ENCODE measurements at regions not wholly inside any gene's neighbourhood (a gene's known extent, or its start where the extent isn't known, plus 50 kb on each side); places are given as distances from the start of the nearest gene placed in this dataset.

DNA sequence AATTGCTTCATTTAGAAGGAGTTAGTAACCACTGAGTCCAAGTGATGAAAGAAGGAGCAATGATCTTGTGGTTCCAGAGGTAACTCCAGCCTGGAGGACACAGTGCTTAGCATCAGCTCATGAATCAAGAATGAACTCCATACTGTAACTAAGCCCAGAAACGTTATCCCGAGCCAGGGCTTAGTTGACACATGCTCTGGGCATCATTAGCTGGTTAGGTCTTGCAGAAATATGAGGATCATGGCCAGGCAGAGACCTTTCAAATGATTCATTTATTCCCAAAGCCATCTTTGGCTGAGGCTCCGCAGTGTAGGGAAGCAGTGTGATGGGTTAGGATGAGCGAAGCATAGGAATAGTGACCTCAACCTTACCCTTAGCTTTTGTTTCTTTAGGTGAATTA is 277.4 kb downstream of the FAM76B start:
- Mint-ChIP-seq H3K9me3 (ENCODE audit: insufficient read depth) (no peaks in the 10 kb centered on the region), H3K4me3 (no peak overlapping the region), H3K27me3 (peaks cover 4% of the 10 kb centered on the region), H3K27ac (no peak overlapping the region), H3K4me1 (no peaks in the 10 kb centered on the region)
- no peaks in the 10 kb centered on the region for H4K20me1 ChIP-seq (ENCODE audit: control insufficient read depth, insufficient read depth, low read length, poor library complexity, severe bottlenecking)
- CTCF ChIA-PET: interaction anchor here (0.7 to 1.3 kb wide), 3 partner anchors 10 to 193 kb away, joined by 3 to 4 read pairs (median 4); no protein-coding TSS in a partner anchor
- no peak overlapping the region for H3K4me3 ChIP-seq (ENCODE audit: control extremely low read depth in 1 of 5, extremely low read depth in 1 of 5, insufficient read depth in 1 of 5, low read depth in 2 of 5, low read length in 4 of 5)
- no peaks in the 10 kb centered on the region for H3K79me2 ChIP-seq (ENCODE audit: control insufficient read depth, insufficient read depth, low read length)
- POLR2A ChIA-PET: interaction anchor here (1.3 kb wide), 1 partner anchor 281 kb away, joined by 3 read pairs; the partner anchor contains the start of gene SESN3
- no peak overlapping the region for H3K27ac ChIP-seq (ENCODE audit: low read length in 2 of 2)
- WGBS (ENCODE audit: insufficient coverage): no CpG with 5 or more reads among the region's 4 CpGs
- no peaks in the 10 kb centered on the region for H3K27me3 ChIP-seq (replicated peaks in 1 of 4; ENCODE audit: control extremely low read depth in 1 of 4, control insufficient read depth in 3 of 4, insufficient read depth in 4 of 4, low read length in 3 of 4)
- DNase-seq (no peak), ATAC-seq (ENCODE audit: low read depth) (no peak)
- no peak overlapping the region for H3K4me2 ChIP-seq (replicated peaks; ENCODE audit: low read depth, low read length, poor library complexity, severe bottlenecking)
- intact Hi-C loops (cut with micrococcal nuclease): no loop called here
- H3K9ac ChIP-seq (ENCODE audit: low read length): no peak overlapping the region
- no peaks in the 10 kb centered on the region for H3K9me3 ChIP-seq (ENCODE audit: control extremely low read depth in 1 of 3, control insufficient read depth in 2 of 3, insufficient read depth in 1 of 3, low read length in 2 of 3)
- no peaks in the 10 kb centered on the region for H3K36me3 ChIP-seq (replicated peaks in 1 of 2; ENCODE audit: control extremely low read depth in 1 of 2, control insufficient read depth in 1 of 2, extremely low read depth in 1 of 2, insufficient read depth in 2 of 2, low read length in 1 of 2)
- no peak overlapping the region for H2AFZ ChIP-seq (ENCODE audit: insufficient read depth, low read depth, low read length, poor library complexity, severe bottlenecking)
- TF ChIP-seq, protein P1, sequence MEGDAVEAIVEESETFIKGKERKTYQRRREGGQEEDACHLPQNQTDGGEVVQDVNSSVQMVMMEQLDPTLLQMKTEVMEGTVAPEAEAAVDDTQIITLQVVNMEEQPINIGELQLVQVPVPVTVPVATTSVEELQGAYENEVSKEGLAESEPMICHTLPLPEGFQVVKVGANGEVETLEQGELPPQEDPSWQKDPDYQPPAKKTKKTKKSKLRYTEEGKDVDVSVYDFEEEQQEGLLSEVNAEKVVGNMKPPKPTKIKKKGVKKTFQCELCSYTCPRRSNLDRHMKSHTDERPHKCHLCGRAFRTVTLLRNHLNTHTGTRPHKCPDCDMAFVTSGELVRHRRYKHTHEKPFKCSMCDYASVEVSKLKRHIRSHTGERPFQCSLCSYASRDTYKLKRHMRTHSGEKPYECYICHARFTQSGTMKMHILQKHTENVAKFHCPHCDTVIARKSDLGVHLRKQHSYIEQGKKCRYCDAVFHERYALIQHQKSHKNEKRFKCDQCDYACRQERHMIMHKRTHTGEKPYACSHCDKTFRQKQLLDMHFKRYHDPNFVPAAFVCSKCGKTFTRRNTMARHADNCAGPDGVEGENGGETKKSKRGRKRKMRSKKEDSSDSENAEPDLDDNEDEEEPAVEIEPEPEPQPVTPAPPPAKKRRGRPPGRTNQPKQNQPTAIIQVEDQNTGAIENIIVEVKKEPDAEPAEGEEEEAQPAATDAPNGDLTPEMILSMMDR (IDR thresholded peaks at IDR 0.05): no peak
- TF ChIP-seq EZH2 (IDR thresholded peaks at IDR 0.05; ENCODE audit: borderline replicate concordance, insufficient read depth, low read depth, low read length, poor library complexity, severe bottlenecking): no peak
- no peaks in the 10 kb centered on the region for H3K4me1 ChIP-seq (ENCODE audit: control insufficient read depth in 2 of 2, insufficient read depth in 2 of 2, low read length in 2 of 2)

DNA sequence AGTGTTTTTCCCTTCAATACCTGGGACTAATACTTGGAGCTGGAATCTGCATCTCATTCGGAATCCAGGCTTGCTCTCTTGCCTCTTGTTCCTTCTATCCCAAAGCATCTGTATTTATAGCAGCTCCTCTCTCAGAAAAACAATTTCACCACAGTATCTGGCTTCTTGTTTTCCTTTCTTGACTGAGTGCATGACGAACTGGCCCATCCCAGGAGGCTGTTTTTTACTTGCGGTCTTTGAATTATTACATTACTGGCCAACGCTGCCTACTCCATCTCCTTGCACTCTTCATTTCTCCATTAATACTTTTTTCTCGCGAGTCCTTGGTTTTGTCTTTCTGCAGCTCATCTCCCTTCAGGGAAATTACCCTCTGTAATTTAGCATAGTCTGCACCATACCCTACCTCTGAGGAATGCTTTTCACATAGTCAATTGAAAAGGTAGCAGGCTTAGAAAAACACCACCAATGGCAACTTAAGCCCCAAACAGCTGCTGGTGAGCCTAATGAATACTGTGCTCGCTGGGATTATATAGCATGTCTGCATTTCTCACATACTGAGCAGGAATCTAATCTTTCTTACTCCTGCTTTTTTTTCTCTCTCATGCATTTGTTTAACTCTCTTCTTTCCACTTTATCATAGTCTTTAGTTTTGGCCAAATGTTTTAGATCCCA is 277.4 kb upstream of the SESN3 start:
- intact Hi-C loops (cut with micrococcal nuclease): no loop called here

More for the DNA sequence above, 277.4 kb upstream of the SESN3 start:
- DNase-seq (no peak), ATAC-seq (ENCODE audit: low read depth) (no peak)
- Histone ChIP-seq H3K79me2 (ENCODE audit: control insufficient read depth, insufficient read depth, low read length) (no peaks in the 10 kb centered on the region), H3K4me1 (ENCODE audit: control insufficient read depth in 2 of 2, insufficient read depth in 2 of 2, low read length in 2 of 2) (peaks cover 4 to 6% of the 10 kb centered on the region in 2 donors), H3K36me3 (replicated peaks in 1 of 2; ENCODE audit: control extremely low read depth in 1 of 2, control insufficient read depth in 1 of 2, extremely low read depth in 1 of 2, insufficient read depth in 2 of 2, low read length in 1 of 2) (no peaks in the 10 kb centered on the region), H4K20me1 (ENCODE audit: control insufficient read depth, insufficient read depth, low read length, poor library complexity, severe bottlenecking) (no peaks in the 10 kb centered on the region), H3K27me3 (replicated peaks in 1 of 4; ENCODE audit: control extremely low read depth in 1 of 4, control insufficient read depth in 3 of 4, insufficient read depth in 4 of 4, low read length in 3 of 4) (no peaks in the 10 kb centered on the region), H3K27ac (ENCODE audit: low read length in 2 of 2) (no peak overlapping the region), H2AFZ (ENCODE audit: insufficient read depth, low read depth, low read length, poor library complexity, severe bottlenecking) (no peak overlapping the region), H3K4me2 (replicated peaks; ENCODE audit: low read depth, low read length, poor library complexity, severe bottlenecking) (no peak overlapping the region), H3K9me3 (ENCODE audit: control extremely low read depth in 1 of 3, control insufficient read depth in 2 of 3, insufficient read depth in 1 of 3, low read length in 2 of 3) (no peaks in the 10 kb centered on the region), H3K9ac (ENCODE audit: low read length) (no peak overlapping the region), H3K4me3 (ENCODE audit: control extremely low read depth in 1 of 5, extremely low read depth in 1 of 5, insufficient read depth in 1 of 5, low read depth in 2 of 5, low read length in 4 of 5) (no peak overlapping the region)
- CTCF ChIA-PET: interaction anchor here (0.5 to 1.5 kb wide), 4 partner anchors 8 to 279 kb away, joined by 3 to 5 read pairs (median 3); no protein-coding TSS in a partner anchor
- peaks cover 8% of the 10 kb centered on the region for H3K4me1 Mint-ChIP-seq
- 98% methylated on average over 7 of the region's 7 CpGs for WGBS (ENCODE audit: insufficient coverage)
- no peak overlapping the region for H3K27ac Mint-ChIP-seq
- POLR2A ChIA-PET: no interaction called here
- no peaks in the 10 kb centered on the region for H3K9me3 Mint-ChIP-seq (ENCODE audit: insufficient read depth)
- TF ChIP-seq, protein P1 (IDR thresholded peaks at IDR 0.05): no peak
- no peak for TF ChIP-seq EZH2 (IDR thresholded peaks at IDR 0.05; ENCODE audit: borderline replicate concordance, insufficient read depth, low read depth, low read length, poor library complexity, severe bottlenecking)
- H3K4me3 Mint-ChIP-seq: no peak overlapping the region
- H3K27me3 Mint-ChIP-seq: peaks cover 8% of the 10 kb centered on the region

All from B cell (primary cell).